Mesothelial cell of epicardium (in vitro differentiated cells): ENCODE measurements at regions not wholly inside any gene's neighbourhood (a gene's known extent, or its start where the extent isn't known, plus 50 kb on each side); places are given as distances from the start of the nearest gene placed in this dataset.
"Not testable (repeated sequence)": the region's sequence is repeated elsewhere in the genome, so short reads cannot be mapped to it uniquely, and the experiment has no call there.

Experiments
- DNase-seq, 2 experiments: peaks; one replicate each; pipeline ENCODE4 v3.0.0; 2021; ENCODE audit warnings: low spot score in 2 of 2; ENCODE audit not compliant: unreplicated experiment in 2 of 2
- H3K27ac Mint-ChIP-seq: 2 replicates; pipeline ENCODE4 v1.8.0; 2021; ENCODE audit warnings: mixed read lengths
- H3K27me3 Mint-ChIP-seq: 2 replicates; pipeline ENCODE4 v1.8.0; 2021; ENCODE audit warnings: low read depth, mixed read lengths
- H3K36me3 Mint-ChIP-seq: 2 replicates; pipeline ENCODE4 v1.8.0; 2021; ENCODE audit warnings: mixed read lengths
- H3K4me1 Mint-ChIP-seq: 2 replicates; pipeline ENCODE4 v1.8.0; 2021; ENCODE audit warnings: mixed read lengths
- H3K4me3 Mint-ChIP-seq: 2 replicates; pipeline ENCODE4 v1.8.0; 2021; ENCODE audit warnings: mild to moderate bottlenecking, moderate library complexity, mixed read lengths
- H3K9me3 Mint-ChIP-seq: 2 replicates; pipeline ENCODE4 v1.8.0; 2021; ENCODE audit warnings: mixed read lengths
- TF ChIP-seq, protein P1 (sequence below): fragments of 200-600 bp; sonication (generic); IDR thresholded peaks from one replicate; pipeline ENCODE4 v1.5.0; 2021; ENCODE audit warnings: antibody characterized with exemption; ENCODE audit not compliant: unreplicated experiment

DNA sequence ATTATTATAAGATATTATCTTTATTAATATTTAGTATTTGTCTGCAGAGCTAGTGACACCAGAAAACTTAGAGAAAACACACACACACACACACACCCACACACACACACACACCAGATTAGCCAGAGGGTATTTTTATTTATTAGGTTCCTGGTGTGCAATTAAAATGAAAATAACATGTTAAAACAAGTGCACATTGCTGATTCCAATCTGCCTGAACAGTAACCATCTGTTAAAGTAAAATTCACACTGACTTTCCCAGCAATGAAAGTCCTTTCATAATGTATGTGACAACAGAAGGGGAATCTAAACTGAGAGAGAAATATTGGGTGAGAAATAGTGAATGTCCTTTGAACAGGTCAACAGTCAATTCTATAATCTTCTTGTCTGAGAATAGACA lies 2323.5 kb upstream of the ACO1 start:
- Mint-ChIP-seq H3K36me3 (no peaks in the 10 kb centered on the region), H3K27me3 (no peaks in the 10 kb centered on the region), H3K9me3 (no peaks in the 10 kb centered on the region), H3K27ac (no peak overlapping the region), H3K4me1 (peaks cover 1% of the 10 kb centered on the region), H3K4me3 (no peak overlapping the region)
- DNase-seq = no peak
- TF ChIP-seq, protein P1, sequence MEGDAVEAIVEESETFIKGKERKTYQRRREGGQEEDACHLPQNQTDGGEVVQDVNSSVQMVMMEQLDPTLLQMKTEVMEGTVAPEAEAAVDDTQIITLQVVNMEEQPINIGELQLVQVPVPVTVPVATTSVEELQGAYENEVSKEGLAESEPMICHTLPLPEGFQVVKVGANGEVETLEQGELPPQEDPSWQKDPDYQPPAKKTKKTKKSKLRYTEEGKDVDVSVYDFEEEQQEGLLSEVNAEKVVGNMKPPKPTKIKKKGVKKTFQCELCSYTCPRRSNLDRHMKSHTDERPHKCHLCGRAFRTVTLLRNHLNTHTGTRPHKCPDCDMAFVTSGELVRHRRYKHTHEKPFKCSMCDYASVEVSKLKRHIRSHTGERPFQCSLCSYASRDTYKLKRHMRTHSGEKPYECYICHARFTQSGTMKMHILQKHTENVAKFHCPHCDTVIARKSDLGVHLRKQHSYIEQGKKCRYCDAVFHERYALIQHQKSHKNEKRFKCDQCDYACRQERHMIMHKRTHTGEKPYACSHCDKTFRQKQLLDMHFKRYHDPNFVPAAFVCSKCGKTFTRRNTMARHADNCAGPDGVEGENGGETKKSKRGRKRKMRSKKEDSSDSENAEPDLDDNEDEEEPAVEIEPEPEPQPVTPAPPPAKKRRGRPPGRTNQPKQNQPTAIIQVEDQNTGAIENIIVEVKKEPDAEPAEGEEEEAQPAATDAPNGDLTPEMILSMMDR = no peak

DNA sequence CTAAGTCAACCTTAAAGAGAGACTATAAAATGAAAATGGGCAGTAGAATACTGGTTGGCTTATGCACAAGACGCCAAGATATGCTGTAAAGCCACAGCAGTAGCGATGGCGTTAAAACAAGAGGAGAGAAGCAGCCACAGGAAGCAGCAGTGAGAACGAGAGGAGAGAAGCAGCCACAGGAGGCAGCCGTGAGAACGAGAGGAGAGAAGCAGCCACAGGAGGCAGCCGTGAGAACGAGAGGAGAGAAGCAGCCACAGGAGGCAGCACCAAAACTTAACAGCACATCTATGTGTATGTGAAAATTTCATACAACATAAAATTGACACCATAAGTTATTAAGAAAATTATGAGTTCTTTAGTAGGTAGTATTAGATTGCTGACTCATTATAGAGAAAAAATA lies 2318.6 kb upstream of the ACO1 start:
- H3K27ac Mint-ChIP-seq = no peak overlapping the region
- H3K9me3 Mint-ChIP-seq = no peaks in the 10 kb centered on the region
- no peak overlapping the region for H3K4me3 Mint-ChIP-seq
- TF ChIP-seq, protein P1 = no peak
- DNase-seq = no peak
- H3K27me3 Mint-ChIP-seq = no peaks in the 10 kb centered on the region
- H3K36me3 Mint-ChIP-seq = no peaks in the 10 kb centered on the region
- H3K4me1 Mint-ChIP-seq = peaks cover 1% of the 10 kb centered on the region

DNA sequence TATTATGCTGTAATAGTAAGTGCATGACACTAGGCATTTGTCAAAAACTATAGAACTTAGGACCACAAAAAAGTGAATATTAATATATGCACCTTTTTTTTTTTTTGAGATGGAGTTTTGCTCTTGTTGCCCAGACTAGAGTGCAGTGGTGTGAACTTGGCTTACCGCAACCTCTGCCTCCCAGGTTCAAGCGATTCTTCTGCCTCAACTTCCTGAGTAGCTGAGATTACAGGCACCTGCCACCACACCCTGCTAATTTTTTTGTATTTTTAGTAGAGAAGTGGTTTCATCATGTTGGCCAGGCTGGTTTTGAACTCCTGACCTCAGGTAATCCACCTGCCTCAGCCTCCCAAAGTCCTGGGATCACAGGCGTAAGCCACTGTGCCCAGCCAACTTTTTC lies 2315.2 kb upstream of the ACO1 start:
- H3K4me1 Mint-ChIP-seq, H3K36me3 Mint-ChIP-seq, H3K4me3 Mint-ChIP-seq, DNase-seq, H3K9me3 Mint-ChIP-seq, H3K27ac Mint-ChIP-seq, H3K27me3 Mint-ChIP-seq: not testable (repeated sequence)

DNA sequence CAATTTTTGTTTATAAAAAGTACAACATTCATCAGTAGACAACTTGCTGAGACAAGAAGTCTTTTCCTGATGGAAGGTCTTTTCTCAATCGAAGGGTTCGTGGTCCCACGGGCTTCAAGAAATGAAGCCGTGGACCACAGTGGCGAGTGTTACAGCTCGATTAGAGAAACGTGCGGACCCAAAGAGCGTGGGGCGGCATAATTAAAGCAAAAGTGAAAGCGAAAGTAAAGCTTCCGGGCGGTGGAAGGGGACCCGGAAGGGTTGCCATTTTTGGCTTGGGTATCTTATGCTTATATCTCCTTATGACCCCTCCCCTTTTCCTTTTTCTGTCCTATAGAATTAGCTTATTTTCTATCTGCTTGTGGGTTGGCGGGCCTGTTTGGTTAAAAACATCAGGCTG lies 2309.4 kb upstream of the ACO1 start:
- H3K27me3 Mint-ChIP-seq = no peaks in the 10 kb centered on the region
- no peaks in the 10 kb centered on the region for H3K4me1 Mint-ChIP-seq
- TF ChIP-seq, protein P1 = no peak
- peaks cover 3% of the 10 kb centered on the region for H3K9me3 Mint-ChIP-seq
- no peak for DNase-seq
- no peak overlapping the region for H3K27ac Mint-ChIP-seq
- H3K4me3 Mint-ChIP-seq = no peak overlapping the region
- H3K36me3 Mint-ChIP-seq = no peaks in the 10 kb centered on the region

DNA sequence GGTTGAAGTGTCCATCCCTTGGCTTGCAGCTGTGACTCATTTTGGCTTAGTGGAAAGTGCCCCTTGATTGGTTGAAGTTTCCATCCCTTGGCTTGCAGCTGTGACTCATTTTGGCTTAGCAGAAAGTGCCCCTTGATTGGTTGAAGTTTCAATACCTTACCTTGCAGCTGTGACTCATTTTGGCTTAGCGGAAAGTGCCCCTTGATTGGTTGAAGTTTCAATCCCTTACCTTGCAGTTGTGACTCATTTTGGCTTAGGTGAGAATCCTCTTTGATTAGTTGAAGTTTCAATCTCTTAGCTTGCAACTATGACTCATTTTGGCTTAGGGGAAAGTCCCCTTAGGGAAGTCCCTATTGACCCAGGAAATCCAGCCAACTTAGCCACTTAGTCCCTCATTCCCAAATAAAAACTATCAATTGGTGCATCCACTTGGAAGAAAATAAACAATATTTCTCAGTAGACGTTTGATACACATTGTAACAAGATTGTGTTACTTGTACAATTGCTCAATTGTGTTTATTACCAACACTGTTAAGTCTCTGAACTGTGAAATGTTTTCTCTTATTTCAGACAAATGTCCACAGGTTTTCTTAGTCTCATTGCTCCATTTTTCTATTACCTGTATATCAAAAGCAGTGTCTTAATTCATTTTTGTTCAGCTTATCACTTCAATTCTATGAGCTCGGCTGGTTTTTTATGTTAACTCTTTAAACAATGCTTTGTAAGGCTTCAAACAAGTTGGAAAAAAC lies 2308.8 kb upstream of the ACO1 start:
- Mint-ChIP-seq H3K9me3 (peaks cover 3% of the 10 kb centered on the region), H3K27ac (no peak overlapping the region), H3K4me3 (no peak overlapping the region), H3K4me1 (no peaks in the 10 kb centered on the region), H3K36me3 (no peaks in the 10 kb centered on the region), H3K27me3 (no peaks in the 10 kb centered on the region)
- DNase-seq = no peak
- TF ChIP-seq, protein P1 = no peak

DNA sequence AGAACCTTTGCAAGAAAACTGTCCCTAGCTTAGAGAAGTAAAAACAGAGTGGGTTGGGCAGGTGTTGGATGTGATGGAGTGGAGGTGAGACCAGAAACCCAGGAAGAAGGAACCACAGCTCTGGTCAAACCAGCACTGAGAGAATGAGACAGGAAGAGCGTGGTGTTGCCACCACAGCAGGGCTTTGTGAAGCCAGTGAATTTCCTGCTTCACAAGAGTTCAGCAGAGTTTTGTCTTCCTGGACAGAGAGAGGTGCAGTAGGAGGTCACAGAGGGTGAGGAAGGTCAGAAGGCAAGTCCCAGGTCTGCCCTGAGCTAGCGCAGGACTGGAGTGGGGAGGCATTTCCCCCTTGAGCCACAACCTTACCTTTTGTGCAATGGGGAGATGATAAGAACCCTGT lies 2306.2 kb upstream of the ACO1 start:
- Mint-ChIP-seq H3K4me3 (no peak overlapping the region), H3K9me3 (peaks cover 3% of the 10 kb centered on the region), H3K4me1 (no peaks in the 10 kb centered on the region), H3K27me3 (no peaks in the 10 kb centered on the region), H3K36me3 (no peaks in the 10 kb centered on the region), H3K27ac (no peak overlapping the region)
- DNase-seq = no peak
- TF ChIP-seq, protein P1 = no peak
